T follicular helper cell (primary cell): ENCODE measurements at regions not wholly inside any gene's neighbourhood (a gene's known extent, or its start where the extent isn't known, plus 50 kb on each side); places are given as distances from the start of the nearest gene placed in this dataset.
"Not testable (repeated sequence)": the region's sequence is repeated elsewhere in the genome, so short reads cannot be mapped to it uniquely, and the experiment has no call there.

ENCODE experiments used
- DNase-seq: peaks from one replicate; pipeline ENCODE4 v3.0.0-alpha.2; 2020; ENCODE audit warnings: low read depth

DNA sequence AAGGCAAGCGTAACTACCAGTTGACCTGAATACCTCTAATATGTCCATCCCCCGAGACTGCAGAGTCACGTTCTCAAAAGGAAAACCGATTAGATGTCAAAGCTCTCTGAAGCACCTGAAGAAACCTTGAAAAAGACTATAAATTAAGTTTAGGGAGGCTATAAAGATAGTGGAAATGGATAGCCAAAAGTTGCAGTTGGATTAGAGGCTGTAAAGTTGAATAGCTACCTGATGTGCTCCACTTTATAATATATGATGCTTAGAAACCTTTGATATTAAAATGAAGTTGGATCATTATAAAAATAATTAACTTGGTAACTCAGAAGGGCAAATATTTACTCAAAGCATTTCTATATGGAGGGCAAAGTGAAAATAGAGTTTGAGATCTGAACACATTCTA lies 506.6 kb upstream of the AGA start:
- no peak for DNase-seq

DNA sequence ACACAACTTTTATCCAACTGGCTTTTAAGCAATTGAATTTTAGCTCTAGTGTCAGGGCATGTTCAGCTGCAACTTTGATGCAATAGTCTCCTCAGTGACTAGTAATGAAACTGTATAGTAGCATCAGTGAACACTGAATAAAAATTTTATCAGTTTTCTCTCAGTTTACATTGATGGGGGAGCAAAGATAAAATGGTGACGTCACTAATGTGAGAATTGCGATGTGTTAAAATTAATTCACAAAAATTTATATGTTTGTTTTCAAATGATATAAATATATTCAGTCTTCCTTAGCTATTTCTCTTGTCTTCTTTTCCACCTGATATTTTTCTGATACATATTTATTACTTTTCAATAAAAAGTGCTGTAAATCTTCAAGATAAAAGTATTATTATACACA lies 508.8 kb upstream of the AGA start:
- DNase-seq: no peak

DNA sequence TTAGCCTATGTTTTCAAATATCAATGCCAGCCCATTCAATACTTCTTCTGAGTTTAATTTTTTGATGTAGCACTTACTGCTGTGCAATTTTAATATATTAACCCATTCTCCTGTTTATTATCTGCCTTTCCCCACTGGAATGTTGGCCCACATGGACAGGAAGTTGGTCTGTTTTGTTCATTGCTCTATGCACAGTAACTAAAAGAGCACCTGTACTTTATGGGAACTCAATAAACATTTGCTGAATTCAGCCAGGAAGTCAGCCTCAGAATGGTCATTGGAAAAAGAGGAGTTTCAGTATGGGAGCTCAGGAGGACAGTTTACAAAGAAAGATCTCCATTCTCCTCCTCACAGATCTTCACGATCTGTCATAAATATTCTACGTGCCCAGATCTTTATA lies 510.5 kb upstream of the AGA start:
- DNase-seq: no peak

DNA sequence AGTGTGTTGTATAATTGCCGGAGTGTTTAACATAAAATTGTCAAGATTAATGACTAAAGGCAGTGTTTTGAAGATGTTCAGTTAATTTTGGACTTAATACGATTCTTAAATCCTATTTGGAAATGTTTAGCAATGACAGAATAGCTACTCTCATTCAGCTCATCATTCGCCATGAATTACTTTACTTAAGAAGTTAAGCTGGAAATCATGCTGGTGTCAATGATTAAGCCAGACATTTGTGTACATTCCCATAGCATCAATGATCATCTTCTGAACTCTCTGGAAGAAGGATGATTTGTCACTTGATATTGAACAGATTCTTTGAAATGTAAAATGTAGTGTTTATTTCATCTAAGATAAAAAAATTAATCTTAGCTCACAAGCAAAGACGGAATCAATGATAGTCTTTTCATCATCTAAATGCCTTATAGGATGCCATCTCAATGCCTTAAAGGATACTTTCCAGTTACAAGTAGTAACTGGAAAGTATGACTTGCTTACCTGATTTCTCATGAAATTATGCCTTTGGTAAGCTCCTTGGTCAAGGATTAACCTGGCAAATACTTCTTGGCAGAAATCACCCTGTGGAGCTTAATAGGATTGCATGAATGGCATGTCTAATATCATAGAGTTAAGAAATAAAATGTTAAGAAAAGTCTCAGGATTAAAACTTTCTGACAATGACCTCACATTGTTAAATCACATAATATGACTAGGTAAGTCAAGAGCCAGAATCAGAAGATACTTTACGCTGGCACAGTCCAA lies 515.5 kb upstream of the AGA start:
- DNase-seq: no peak

DNA sequence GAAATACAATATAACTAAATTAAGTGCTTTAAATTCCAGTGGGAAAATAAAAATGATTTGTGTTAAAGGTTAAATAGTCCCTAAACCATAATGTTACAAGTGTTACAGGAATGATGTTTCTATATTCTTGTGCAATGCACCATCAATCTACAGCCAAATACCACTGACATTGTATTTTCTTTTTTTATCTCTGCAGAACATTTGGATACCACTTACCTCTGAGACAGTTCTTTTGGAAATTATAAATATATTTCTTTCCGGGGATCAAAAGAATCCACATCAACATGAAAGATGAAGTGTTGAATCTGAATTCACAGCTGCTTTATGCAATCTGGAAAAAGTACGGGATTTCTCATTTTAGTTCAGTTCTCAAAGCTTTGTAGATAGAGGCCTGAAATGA lies 518.3 kb upstream of the AGA start:
- no peak for DNase-seq

DNA sequence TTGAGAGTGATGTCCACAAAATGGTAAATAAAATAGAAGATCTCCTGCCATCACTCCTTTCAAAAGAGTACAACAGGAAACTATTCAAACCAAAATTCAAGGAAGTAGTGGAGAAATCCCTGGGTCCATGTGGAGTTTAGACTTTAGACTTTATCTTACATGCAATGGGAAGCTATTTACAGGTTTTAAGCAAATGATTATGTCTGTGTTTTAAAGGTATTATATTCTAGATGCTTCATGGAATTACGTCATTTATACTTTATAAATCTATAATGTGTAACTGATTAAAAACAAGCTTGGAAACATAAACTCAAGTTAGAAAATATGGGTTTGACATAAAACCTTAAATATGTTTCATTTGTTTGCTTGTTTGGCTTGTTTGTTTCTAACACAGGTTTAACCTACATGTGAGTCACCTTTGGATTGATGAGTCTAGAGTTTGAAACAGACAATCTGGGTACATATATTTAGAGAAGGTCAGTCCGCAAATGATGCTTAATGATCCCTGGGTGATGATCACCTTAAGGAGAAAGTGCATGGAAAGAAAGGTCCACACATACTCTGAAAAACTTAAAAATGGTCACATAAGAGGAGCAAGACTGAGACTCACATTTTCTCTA lies 519.6 kb upstream of the AGA start:
- DNase-seq: no peak

DNA sequence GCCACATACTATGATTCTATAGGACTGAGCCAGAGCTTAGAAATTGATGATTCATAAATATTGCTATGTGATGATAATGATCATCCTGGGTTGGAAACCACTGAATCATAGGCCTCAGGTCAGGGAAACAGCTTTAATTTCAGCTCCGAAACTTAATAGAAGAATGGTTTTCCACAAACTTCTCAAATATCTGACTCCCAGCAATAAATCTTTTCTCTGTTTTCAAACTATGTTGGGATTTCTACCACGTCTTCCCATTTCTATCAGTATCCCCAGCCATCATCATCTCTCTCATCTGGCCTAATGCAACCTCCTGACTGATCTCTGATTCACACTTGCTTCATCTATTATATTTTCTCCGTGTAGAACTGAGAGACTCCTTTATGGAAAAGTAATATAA lies 521.8 kb upstream of the AGA start:
- DNase-seq: no peak

DNA sequence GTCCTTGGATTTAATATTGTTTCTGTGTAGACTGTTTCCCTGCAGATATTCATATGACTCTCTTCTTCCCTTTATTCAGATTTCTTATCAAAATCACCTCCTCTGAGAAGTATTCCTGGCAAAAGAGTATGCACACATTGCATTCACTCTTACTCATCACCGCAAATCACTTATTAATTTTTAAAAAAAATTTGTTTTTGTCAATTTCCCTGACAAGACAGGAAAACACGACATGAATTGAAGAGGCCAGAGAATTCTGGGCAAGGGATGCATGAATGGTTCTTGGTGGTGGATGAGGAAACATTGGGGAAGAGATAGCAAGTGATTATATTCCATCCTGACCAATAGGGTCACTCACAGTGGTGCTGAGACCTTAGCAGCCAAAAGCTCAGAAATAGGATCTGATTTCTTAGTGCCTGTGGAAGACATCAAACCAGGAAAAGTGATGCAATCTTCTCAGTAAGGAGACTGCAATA lies 522.5 kb upstream of the AGA start:
- DNase-seq: no peak

DNA sequence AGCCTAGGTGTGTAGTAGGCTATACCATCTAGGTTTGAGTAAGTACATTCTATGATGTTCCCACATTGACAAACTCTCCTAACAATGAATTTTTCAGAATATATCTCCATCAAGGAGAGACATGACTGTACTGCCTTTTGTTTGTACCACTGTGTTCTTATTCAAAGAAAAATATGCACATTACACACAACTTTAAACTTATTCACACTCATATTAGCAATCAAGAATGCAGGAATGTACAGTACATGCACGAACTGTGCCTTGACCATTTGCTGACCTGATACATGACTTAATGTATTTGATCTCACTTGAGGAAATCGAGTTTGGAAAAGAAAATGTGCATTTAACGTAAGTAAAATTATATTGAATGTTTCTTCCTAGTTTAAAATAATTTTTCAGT lies 525.1 kb upstream of the AGA start:
- no peak for DNase-seq

DNA sequence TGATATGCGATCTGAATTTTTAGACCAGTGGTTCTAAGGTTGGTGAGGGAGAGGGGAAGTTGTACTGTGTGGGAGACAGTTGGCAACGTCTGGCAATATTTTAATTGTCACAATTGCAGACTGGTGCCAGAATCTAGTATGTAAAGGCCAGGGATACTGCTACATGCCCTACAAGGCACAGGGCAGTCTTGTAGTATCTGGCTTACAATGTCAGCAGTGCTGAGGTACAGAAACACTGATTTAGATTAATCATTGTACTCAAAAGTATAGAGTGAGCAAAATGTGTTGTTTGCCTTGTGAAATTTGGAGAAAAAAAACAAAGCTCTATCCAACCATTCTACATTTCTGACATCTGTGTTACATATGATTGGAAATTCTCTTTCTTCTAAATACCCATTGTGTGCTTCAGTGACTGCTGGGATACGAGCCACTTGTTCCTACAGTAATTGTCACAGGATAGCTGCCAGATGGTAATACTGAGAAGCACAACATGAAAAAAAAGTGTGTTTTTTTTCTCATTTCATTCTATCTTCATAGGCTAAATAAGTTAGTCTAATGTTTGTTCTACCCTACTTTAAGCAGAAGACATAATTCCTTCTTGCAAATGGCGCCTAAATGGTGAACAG lies 526.7 kb upstream of the AGA start:
- DNase-seq: no peak

DNA sequence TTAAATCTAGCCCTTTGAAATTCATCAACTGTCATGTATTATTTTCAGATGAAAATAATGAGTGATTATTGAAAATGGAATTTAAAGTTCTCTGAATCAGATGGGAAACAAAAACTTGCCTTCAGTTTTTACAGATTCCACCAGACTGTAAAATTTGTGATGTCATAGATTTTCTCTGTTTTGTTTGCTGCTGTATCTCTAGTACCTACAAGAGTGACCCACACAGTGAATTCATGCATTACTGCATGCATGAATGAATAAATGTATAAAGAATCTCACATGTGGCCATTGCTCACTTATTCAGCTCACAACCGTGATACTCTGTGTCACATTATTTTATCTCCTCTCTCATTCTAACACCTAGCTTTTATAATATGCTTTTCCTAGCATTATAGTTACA lies 532.2 kb upstream of the AGA start:
- no peak for DNase-seq

DNA sequence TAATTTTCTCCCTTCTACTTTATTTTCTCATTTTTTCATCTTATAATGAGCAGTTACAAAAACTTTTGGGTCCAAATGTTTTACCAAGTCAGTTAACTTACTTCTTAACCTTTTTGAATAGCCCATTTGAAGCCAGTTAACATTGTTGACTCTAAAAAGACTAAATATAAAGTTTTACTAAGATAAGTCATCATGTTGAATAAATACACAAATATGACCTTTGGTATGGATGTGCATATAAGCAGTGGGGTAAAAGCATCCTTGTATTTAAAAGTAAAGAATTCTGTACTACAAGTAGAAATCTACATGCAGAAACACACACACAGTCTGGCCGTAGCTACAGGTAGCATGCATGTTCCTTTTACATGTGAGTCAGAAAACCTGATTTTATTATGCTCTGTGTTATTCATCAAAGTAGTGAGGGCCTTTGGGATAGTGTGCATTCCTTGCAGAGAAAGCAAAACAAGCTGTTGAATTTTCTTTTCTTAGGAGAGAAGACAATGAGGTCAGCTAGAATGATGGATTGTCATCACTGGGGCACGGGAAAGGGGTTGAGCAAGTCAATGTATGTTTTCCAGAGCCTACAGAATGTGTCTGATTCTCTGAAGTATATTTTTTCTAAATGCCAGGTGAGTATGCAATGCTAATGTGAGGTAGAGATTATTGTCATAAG lies 533.2 kb upstream of the AGA start:
- DNase-seq: no peak

DNA sequence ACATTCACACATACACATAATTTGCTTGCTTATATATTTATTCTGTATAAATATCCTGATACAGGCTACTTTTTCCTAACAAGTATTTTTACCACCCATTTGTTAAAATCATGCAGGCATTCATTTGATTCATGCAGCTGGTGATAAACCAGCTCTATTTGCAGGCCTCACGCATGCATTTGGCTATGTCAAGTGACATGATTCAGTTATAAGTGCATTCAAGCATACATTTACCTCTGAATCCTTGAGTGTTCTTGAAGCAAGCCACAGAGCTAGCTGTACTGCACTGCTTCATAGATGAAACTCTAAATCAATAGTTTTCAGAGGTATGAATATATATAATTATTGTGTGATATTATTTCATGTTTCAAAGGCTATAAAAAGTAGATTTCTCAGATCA lies 544.0 kb upstream of the AGA start:
- DNase-seq: no peak

DNA sequence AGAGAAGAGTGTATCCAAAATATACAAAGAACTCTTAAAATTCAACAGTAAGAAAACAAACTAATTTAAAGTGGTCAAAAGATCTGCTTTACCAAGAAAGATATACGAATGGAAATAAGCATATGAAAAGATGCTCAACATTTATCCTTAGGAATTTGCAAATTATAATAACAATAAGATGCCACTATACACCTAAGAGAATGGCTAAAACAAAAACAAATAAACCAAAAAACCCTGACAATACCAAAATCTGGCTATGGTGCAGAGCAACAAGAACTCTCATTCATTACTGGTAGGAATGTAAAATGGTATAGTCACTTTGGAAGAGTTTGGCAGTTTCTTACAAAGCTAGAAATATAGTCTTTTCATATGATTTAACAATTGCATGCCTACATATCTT lies 545.7 kb upstream of the AGA start:
- DNase-seq: no peak

DNA sequence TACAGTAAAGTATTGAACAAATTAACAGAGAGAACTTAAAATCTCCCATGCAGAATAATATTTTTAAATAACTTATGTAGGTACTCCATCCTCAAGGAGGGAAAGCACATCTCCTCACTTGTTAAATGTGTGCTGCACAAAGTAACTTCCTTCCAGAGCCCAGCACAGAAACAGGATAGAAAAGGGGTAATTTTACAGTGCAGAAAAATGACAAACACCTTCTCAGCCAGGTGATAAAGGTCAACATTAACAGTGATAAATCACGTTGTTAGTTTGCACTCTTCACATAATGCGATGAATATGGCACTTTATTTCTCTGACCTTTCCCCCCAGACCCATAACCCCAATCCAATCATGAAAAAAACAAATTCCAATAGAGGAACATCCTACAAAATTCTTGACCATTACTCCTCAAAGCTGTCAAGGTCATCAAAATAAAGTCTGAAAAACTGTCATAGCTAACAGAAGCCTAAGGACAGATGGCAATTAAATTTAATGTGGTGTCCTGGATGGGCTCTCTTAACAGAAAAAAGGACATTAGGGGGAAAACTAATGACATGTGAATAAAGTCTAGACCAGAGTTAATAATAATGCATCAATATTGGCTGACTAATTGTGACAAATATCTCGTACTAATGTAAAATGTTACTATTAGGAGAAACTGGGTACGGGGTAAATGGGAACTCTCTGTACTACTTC lies 547.4 kb upstream of the AGA start:
- no peak for DNase-seq

DNA sequence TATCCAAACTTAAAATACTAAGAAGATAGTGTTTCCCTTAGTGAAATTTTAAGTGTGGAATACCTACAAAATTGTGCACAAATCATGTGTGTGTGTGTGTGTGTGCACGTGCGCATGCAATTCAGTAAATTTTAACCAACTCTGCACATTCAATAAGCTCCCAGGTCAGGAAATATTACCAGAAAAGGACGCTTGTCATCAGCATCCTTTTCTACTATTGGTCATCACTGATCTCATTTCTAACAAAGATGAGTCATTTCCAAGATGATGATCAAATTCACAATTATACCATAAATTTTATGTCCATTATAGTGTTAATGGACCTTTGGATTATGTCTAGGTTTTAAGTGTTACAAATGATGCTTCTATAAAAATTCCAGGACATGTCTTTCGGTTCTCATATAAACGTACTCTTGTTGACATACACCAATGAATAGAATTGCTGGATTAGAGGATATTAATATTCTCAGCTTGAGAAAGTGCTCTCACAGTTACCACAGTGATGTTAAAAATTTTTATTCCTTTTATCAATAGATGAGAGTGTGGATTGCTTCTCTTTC lies 560.9 kb upstream of the AGA start:
- no peak for DNase-seq

DNA sequence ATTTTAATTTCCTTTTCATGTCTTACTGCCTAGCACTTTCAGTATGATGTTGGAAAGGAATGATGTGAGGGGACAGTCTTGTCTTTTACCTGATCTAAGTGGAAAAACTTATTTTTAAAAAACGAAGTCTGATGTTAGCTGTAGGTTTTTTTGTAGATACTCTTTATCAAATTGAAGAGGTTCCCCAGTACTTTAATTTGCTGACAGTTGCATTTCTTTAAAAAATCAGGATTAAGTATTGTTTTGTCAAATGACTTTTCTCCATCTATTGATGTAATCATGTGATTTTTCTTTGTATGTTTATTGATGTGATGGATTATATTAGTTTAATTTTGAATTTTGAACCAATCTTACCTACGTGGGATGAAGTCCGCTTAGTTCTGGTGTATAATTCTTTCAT lies 568.4 kb upstream of the AGA start:
- no peak for DNase-seq

DNA sequence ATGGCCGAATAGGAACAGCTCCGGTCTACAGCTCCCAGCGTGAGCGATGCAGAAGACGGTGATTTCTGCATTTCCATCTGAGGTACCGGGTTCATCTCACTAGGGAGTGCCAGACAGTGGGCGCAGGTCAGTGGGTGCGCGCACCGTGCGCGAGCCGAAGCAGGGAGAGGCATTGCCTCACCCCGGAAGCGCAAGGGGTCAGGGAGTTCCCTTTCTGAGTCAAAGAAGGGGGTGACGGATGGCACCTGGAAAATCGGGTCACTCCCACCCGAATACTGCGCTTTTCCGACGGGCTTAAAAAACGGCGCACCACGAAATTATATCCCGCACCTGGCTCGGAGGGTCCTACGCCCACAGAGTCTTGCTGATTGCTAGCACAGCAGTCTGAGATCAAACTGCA lies 572.8 kb upstream of the AGA start:
- not testable (repeated sequence) for DNase-seq

DNA sequence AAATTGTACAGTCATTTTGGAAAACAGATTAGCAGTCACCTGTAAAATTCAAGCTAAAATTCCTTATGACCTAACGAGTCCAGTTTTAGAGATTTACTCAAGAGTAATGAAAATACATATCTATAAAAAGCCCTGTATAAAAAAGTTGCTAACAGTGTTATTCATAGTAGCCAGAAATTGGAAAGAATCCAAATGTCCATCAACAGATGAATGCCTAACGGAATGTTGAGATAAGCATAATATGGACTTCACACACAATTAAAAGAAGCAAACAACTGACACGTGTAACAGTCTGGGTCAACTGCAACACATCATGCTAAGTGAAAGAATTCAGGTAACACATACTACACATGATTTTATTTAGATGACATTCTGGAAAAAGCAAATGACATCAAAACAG lies 584.8 kb upstream of the AGA start:
- no peak for DNase-seq

DNA sequence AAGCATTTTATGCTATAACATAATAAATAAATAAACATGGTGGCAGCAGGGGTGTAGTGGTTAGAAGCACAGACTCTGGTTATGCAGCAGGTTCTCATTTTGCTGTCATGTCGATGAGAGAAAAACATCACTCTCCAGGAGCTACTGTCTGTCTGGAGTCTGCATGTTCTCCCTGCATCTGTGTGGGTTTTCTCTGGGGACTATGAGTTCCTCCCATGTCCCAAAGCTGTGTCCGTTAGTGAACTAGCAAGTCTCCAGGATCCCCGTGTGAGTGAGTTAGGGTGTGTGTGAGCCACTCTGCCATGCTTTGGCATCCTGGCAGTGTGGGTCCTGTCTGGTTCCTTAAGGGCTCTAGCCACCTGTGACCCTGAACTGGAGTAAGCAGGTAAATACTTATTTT lies 585.6 kb upstream of the AGA start:
- DNase-seq: no peak

DNA sequence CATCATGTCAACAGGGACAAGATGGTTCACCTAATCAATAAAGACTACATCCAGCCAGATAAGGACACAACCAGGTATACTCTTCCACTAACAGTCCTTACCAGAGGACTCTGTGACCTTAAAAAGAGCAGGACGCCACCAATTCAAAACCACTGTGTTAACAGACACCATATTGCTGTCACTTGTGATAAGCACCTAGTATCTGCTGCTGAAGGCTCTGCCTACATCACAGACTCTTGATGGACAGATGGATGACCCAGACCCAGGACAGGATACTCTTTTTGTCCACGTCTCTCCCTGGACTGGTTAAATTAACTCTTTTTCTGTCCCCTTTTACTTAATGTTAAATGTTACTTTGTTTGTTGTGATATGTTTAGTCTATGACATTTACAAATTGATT lies 586.2 kb upstream of the AGA start:
- DNase-seq: no peak
